NCI-H526 (cell line): ENCODE measurements at regions not wholly inside any gene's neighbourhood (a gene's known extent, or its start where the extent isn't known, plus 50 kb on each side); places are given as distances from the start of the nearest gene placed in this dataset.
"Not testable (repeated sequence)": the region's sequence is repeated elsewhere in the genome, so short reads cannot be mapped to it uniquely, and the experiment has no call there.

Experiments
- DNase-seq, 2 experiments: peaks; one replicate each; lab custom pipeline; 2025; lab: John Stamatoyannopoulos, UW

- DNase-seq, result no peak
These were observed 63.8 kb upstream of the WNT7B start for GRCh38 chr22:46040471-46041465.

GRCh38 chr22:46041642-46042041, 64.7 kb upstream of the WNT7B start:
- peak in 1 of 2 experiments; percentile 77 for DNase-seq

GRCh38 chr22:46042786-46043185, 65.8 kb upstream of the WNT7B start:
- DNase-seq, result no peak

GRCh38 chr22:46043339-46043738, 66.4 kb upstream of the WNT7B start:
- DNase-seq, result no peak

- DNase-seq, result peak in 1 of 2 experiments; percentile 73
These were observed 67.1 kb upstream of the WNT7B start for GRCh38 chr22:46043816-46044620.

GRCh38 chr22:46044621-46045458, 67.9 kb upstream of the WNT7B start:
- DNase-seq, result no peak

GRCh38 chr22:46045459-46046298, 68.7 kb upstream of the WNT7B start:
- no peak for DNase-seq

GRCh38 chr22:46046299-46046685, 69.3 kb upstream of the WNT7B start:
- no peak for DNase-seq

- DNase-seq, result no peak
These were observed 70.3 kb upstream of the WNT7B start for GRCh38 chr22:46047226-46047625.

- no peak for DNase-seq
These were observed 71.1 kb upstream of the WNT7B start for GRCh38 chr22:46047841-46048595.

- not testable (repeated sequence) for DNase-seq
These were observed 71.7 kb upstream of the WNT7B start for GRCh38 chr22:46048661-46049060.

GRCh38 chr22:46049726-46050450, 72.9 kb upstream of the WNT7B start:
- DNase-seq, result no peak

GRCh38 chr22:46050451-46050845, 73.5 kb upstream of the WNT7B start:
- DNase-seq, result no peak

- no peak for DNase-seq
These were observed 74.1 kb upstream of the WNT7B start for GRCh38 chr22:46050916-46051614.

GRCh38 chr22:46051646-46052045, 74.7 kb upstream of the WNT7B start:
- DNase-seq, result no peak

- DNase-seq, result no peak
These were observed 75.4 kb upstream of the WNT7B start for GRCh38 chr22:46052331-46052771.

GRCh38 chr22:46052801-46053562, 76.0 kb upstream of the WNT7B start:
- peak in 1 of 2 experiments; percentile 78 for DNase-seq

GRCh38 chr22:46053563-46054090, 76.7 kb upstream of the WNT7B start:
- no peak for DNase-seq
